OCI-LY1 (cell line): ENCODE measurements at regions not wholly inside any gene's neighbourhood (a gene's known extent, or its start where the extent isn't known, plus 50 kb on each side); places are given as distances from the start of the nearest gene placed in this dataset.

Experiments used
- H2AFZ ChIP-seq: fragments of 200-600 bp; sonication (generic), shearing (Covaris generic); 2 replicates; pipeline ENCODE4 v1.6.0; 2014; ENCODE audit warnings: antibody characterized with exemption, mild to moderate bottlenecking, low read length
- H3F3A ChIP-seq: fragments of 200-600 bp; sonication (generic), shearing (Covaris generic); 2 replicates; pipeline ENCODE4 v1.6.0; 2014; ENCODE audit warnings: mild to moderate bottlenecking, antibody characterized with exemption, low read length, moderate library complexity; ENCODE audit not compliant: insufficient read depth
- H3K27ac ChIP-seq: fragments of 200-600 bp; sonication (generic); 2 replicates; pipeline ENCODE4 v1.5.1; 2014; ENCODE audit warnings: low read length, mixed run types, mild to moderate bottlenecking, low read depth; ENCODE audit not compliant: poor library complexity, severe bottlenecking
- H3K27me3 ChIP-seq: fragments of 200-600 bp; sonication (generic); 2 replicates; pipeline ENCODE4 v1.6.0; 2014; ENCODE audit warnings: antibody characterized with exemption, mild to moderate bottlenecking, low read length, moderate library complexity; ENCODE audit not compliant: insufficient read depth
- H3K36me3 ChIP-seq: fragments of 200-600 bp; sonication (generic); 2 replicates; pipeline ENCODE4 v1.6.1; 2014; ENCODE audit warnings: mild to moderate bottlenecking, antibody characterized with exemption, low read length, moderate library complexity, mixed read lengths; ENCODE audit not compliant: insufficient read depth
- H3K4me1 ChIP-seq: fragments of 200-600 bp; sonication (generic); 2 replicates; pipeline ENCODE4 v1.5.1; 2014; ENCODE audit warnings: mild to moderate bottlenecking, low read length, moderate library complexity; ENCODE audit not compliant: insufficient read depth, severe bottlenecking
- H3K4me2 ChIP-seq: fragments of 200-600 bp; sonication (generic), shearing (Covaris generic); 2 replicates; pipeline ENCODE4 v1.6.1; 2014; ENCODE audit warnings: low read length
- H3K4me3 ChIP-seq: fragments of 200-600 bp; sonication (generic); 2 replicates; pipeline ENCODE4 v1.5.1; 2014; ENCODE audit warnings: low read length, low read depth, mild to moderate bottlenecking, mixed read lengths; ENCODE audit not compliant: poor library complexity, severe bottlenecking
- H3K79me2 ChIP-seq: fragments of 200-600 bp; shearing (Covaris generic); 2 replicates; pipeline ENCODE4 v1.6.1; 2016; ENCODE audit warnings: mixed run types, low read length, mixed read lengths; ENCODE audit not compliant: insufficient read depth
- H3K9ac ChIP-seq: fragments of 200-600 bp; sonication (generic), shearing (Covaris generic); 2 replicates; pipeline ENCODE4 v1.6.1; 2014; ENCODE audit warnings: mild to moderate bottlenecking, low read length, mixed read lengths
- H3K9me2 ChIP-seq: fragments of 200-600 bp; sonication (generic), shearing (Covaris generic); 2 replicates; pipeline ENCODE4 v1.6.1; 2014; ENCODE audit warnings: low read depth, mild to moderate bottlenecking, low read length, mixed read lengths
- H3K9me3 ChIP-seq: fragments of 200-600 bp; shearing (Covaris generic); 2 replicates; pipeline ENCODE4 v1.6.1; 2014; ENCODE audit warnings: low read length, mixed read lengths
- H4K20me1 ChIP-seq: fragments of 200-600 bp; sonication (generic), shearing (Covaris generic); 2 replicates; pipeline ENCODE4 v1.6.0; 2016; ENCODE audit warnings: mild to moderate bottlenecking, low read length; ENCODE audit not compliant: insufficient read depth
- EZH2 ChIP-seq: fragments of 200-600 bp; sonication (generic), shearing (Covaris generic); IDR thresholded peaks from 2 replicates; pipeline ENCODE4 v1.8.0; 2017; ENCODE audit warnings: borderline replicate concordance, mixed run types, mild to moderate bottlenecking, antibody characterized with exemption, low read length, moderate library complexity, mixed read lengths
- TF ChIP-seq, protein P1 (sequence below): fragments of 200-600 bp; sonication (generic), shearing (Covaris generic); IDR thresholded peaks from 2 replicates; pipeline ENCODE4 v1.5.1; 2017; ENCODE audit warnings: mild to moderate bottlenecking, antibody characterized with exemption, low read length, moderate library complexity, mixed read lengths

DNA sequence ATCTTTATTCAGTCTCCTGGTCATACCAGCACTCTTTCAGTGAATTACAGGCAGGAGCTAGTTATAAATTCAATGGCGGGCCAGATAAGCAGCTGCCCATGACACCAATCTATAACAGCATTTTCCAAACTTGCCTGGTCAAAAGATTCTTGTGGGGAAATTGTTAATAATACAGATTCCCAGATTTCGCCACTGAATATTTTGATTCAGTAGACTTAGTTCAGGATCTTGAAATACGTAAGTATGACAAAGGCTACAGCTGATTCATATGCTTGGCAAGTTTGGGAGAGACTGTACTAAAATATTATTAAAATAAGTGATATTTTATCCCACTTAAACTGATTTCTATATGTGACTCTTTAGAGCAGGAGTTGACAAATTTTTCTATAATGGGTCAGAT lies 119.3 kb downstream of the TMCO5A start:
- Histone ChIP-seq H3K9me3 (no peaks in the 10 kb centered on the region), H3K79me2 (no peaks in the 10 kb centered on the region), H3K4me1 (no peaks in the 10 kb centered on the region), H4K20me1 (no peaks in the 10 kb centered on the region), H3K4me3 (no peak overlapping the region), H2AFZ (no peak overlapping the region), H3K27me3 (no peaks in the 10 kb centered on the region), H3K9me2 (no peaks in the 10 kb centered on the region), H3F3A (no peaks in the 10 kb centered on the region), H3K4me2 (no peak overlapping the region), H3K27ac (no peak overlapping the region), H3K9ac (no peak overlapping the region), H3K36me3 (no peaks in the 10 kb centered on the region)
- TF ChIP-seq, protein P1, sequence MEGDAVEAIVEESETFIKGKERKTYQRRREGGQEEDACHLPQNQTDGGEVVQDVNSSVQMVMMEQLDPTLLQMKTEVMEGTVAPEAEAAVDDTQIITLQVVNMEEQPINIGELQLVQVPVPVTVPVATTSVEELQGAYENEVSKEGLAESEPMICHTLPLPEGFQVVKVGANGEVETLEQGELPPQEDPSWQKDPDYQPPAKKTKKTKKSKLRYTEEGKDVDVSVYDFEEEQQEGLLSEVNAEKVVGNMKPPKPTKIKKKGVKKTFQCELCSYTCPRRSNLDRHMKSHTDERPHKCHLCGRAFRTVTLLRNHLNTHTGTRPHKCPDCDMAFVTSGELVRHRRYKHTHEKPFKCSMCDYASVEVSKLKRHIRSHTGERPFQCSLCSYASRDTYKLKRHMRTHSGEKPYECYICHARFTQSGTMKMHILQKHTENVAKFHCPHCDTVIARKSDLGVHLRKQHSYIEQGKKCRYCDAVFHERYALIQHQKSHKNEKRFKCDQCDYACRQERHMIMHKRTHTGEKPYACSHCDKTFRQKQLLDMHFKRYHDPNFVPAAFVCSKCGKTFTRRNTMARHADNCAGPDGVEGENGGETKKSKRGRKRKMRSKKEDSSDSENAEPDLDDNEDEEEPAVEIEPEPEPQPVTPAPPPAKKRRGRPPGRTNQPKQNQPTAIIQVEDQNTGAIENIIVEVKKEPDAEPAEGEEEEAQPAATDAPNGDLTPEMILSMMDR: no peak
- no peak for TF ChIP-seq EZH2

DNA sequence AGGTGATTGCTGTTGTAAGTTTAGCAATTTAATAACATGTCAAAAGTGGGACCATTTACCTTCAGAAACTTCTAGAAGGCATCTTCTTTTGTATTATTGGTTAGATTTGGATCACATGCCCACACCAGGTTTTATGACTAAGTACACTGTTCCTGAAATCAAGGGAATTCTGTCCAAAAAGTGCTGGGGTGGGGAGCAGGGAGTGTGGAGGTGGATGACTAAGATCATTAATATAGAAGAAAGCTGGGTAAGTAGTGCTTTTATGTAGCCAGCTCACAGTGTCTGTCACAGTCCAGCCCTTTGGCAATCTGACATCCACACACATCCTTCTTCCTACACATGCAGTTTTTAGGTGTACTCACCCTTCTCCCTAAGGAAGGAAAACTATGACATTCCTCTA lies 120.0 kb downstream of the TMCO5A start:
- Histone ChIP-seq H3K9me2 (no peaks in the 10 kb centered on the region), H2AFZ (no peak overlapping the region), H3K79me2 (no peaks in the 10 kb centered on the region), H3K9me3 (no peaks in the 10 kb centered on the region), H3K4me2 (no peak overlapping the region), H3K27me3 (no peaks in the 10 kb centered on the region), H3K36me3 (no peaks in the 10 kb centered on the region), H3K9ac (no peak overlapping the region), H3F3A (no peaks in the 10 kb centered on the region), H3K4me3 (no peak overlapping the region), H3K27ac (no peak overlapping the region), H4K20me1 (no peaks in the 10 kb centered on the region), H3K4me1 (no peaks in the 10 kb centered on the region)
- TF ChIP-seq, protein P1: no peak

DNA sequence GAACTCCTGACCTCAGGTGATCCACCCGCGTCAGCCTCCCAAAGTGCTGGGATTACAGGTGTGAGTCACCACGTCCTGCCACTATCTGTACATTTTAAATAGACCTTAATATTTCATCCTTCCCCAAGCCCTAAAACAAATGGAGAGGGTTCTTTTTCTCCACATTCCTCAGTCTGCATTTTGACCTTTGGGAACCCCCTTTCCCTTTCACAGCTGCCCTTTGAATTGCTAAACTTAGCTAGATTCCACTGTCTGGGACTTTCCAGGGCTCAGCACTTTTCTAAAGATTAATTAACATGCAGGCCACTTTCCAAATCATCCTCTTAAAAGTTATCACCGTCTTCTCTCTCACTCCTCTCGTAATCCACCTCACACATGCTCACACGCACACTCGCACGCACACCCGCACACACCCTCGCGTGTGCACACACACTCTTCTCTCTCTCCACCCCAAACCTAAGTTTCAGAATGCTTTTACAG lies 124.2 kb downstream of the TMCO5A start:
- Histone ChIP-seq H4K20me1 (no peaks in the 10 kb centered on the region), H3K4me2 (no peak overlapping the region), H3K27ac (no peak overlapping the region), H3K4me1 (no peaks in the 10 kb centered on the region), H3K9me3 (no peaks in the 10 kb centered on the region), H3K9ac (no peak overlapping the region), H2AFZ (no peak overlapping the region), H3K36me3 (no peaks in the 10 kb centered on the region), H3K4me3 (no peak overlapping the region), H3K79me2 (no peaks in the 10 kb centered on the region), H3K27me3 (no peaks in the 10 kb centered on the region), H3F3A (no peaks in the 10 kb centered on the region), H3K9me2 (no peaks in the 10 kb centered on the region)
- TF ChIP-seq, protein P1: no peak
- TF ChIP-seq EZH2: no peak
